Gastrocnemius medialis (tissue), 4 donors: ENCODE measurements at regions not wholly inside any gene's neighbourhood (a gene's known extent, or its start where the extent isn't known, plus 50 kb on each side); places are given as distances from the start of the nearest gene placed in this dataset.

Experiments used
- ATAC-seq, 2 donors: fragments of 150-250 bp; one replicate each; pipeline ENCODE4 v1.9.1; 2016
- DNase-seq, 2 donors: peaks; one replicate each; pipeline ENCODE4 v3.0.0-alpha.2; 2019
- H3K27ac ChIP-seq, 4 donors: fragments of 200-600 bp; sonication (generic); 1 replicate in 1 of 4; 2 replicates in 3 of 4; pipeline ENCODE4 v1.5.1; 2016 to 2018; ENCODE audit warnings: mild to moderate bottlenecking in 2 of 4, moderate library complexity in 1 of 4
- H3K27me3 ChIP-seq, 3 donors: fragments of 200-600 bp; sonication (generic) in 2 of 3; 1 replicate in 1 of 3; 2 replicates in 2 of 3; pipeline versions ENCODE4 v1.5.1 to v1.6.0; 2016 to 2019; ENCODE audit warnings: mild to moderate bottlenecking in 1 of 3, moderate library complexity in 1 of 3
- H3K36me3 ChIP-seq, 2 donors: fragments of 200-600 bp; sonication (generic) in 1 of 2; one replicate each; pipeline ENCODE4 v1.5.1; 2017 to 2018
- H3K4me1 ChIP-seq, 2 donors: fragments of 200-600 bp; sonication (generic) in 1 of 2; one replicate each; pipeline ENCODE4 v1.5.1; 2016 to 2017; ENCODE audit warnings: mild to moderate bottlenecking in 2 of 2
- H3K4me3 ChIP-seq, 4 donors: fragments of 200-600 bp; sonication (generic) in 3 of 4; 1 replicate in 1 of 4; 2 replicates in 3 of 4; pipeline ENCODE4 v1.5.1; 2016 to 2019; ENCODE audit warnings: mild to moderate bottlenecking in 2 of 4
- H3K9me3 ChIP-seq, 3 donors: fragments of 200-600 bp; sonication (generic) in 2 of 3; 1 replicate in 1 of 3; 2 replicates in 2 of 3; pipeline ENCODE4 v1.5.1; 2016 to 2019
- POLR2A ChIP-seq, 2 donors: fragments of 450-650 bp; IDR thresholded peaks; one replicate each; pipeline ENCODE4 v1.6.1; 2017; ENCODE audit warnings: antibody characterized with exemption in 2 of 2, mild to moderate bottlenecking in 2 of 2, moderate library complexity in 2 of 2
- in situ Hi-C, 4 donors: fragments of 200-750 bp; cut with MboI; loops; one replicate each; pipeline versions ENCODE4 v1.15.0 to v1.8.0; 2017; ENCODE audit warnings: low sequenced_read_pairs in 4 of 4
- intact Hi-C: fragments of 100-400 bp; cut with DNase I; formaldehyde crosslinking; loops from one replicate; pipeline ENCODE4 v1.15.1; 2023; ENCODE audit warnings: low total_unique reads
- TF ChIP-seq, protein P1 (sequence below), 5 experiments: fragments of 450-650 bp in 3 of 5; fragments of 200-600 bp in 2 of 5; sonication (generic) in 2 of 5; IDR thresholded peaks in 4 of 5; conservative IDR thresholded peaks in 1 of 5; 1 replicate in 4 of 5; 2 replicates in 1 of 5; pipeline ENCODE4 v1.5.1; 2016 to 2019; ENCODE audit warnings: antibody characterized with exemption in 5 of 5, mild to moderate bottlenecking in 3 of 5, moderate library complexity in 3 of 5

DNA sequence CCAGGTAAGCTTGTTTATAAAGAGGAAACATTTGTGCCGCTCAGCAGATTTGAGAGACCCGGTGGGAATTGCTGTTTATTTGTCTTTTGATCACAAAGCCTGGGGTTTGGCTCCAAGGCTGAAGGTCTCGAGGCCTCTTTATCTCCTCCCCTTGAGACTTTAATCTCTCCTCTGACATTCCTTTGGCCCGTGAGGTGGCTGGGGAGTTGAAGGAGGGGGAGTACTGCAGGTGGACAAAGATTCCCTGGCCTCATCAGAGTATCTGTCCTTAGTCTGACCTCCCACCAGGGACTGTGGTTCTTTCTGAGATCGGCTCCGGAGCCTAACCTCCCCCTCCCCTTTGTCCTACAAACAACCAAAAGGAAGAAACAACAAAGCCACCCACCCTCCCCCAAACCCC is 216.5 kb downstream of the MID1IP1 start:
- no peak overlapping the region for H3K4me3 ChIP-seq
- intact Hi-C loops (no loop called here), in situ Hi-C loops (no loop called here)
- H3K9me3 ChIP-seq = no peaks in the 10 kb centered on the region
- no peak overlapping the region for H3K27ac ChIP-seq
- no peak for DNase-seq
- ATAC-seq = no peak
- no peaks in the 10 kb centered on the region for H3K4me1 ChIP-seq
- TF ChIP-seq, protein P1, sequence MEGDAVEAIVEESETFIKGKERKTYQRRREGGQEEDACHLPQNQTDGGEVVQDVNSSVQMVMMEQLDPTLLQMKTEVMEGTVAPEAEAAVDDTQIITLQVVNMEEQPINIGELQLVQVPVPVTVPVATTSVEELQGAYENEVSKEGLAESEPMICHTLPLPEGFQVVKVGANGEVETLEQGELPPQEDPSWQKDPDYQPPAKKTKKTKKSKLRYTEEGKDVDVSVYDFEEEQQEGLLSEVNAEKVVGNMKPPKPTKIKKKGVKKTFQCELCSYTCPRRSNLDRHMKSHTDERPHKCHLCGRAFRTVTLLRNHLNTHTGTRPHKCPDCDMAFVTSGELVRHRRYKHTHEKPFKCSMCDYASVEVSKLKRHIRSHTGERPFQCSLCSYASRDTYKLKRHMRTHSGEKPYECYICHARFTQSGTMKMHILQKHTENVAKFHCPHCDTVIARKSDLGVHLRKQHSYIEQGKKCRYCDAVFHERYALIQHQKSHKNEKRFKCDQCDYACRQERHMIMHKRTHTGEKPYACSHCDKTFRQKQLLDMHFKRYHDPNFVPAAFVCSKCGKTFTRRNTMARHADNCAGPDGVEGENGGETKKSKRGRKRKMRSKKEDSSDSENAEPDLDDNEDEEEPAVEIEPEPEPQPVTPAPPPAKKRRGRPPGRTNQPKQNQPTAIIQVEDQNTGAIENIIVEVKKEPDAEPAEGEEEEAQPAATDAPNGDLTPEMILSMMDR (IDR thresholded peaks at IDR 0.05 in 4 of 5, conservative IDR thresholded peaks at IDR 0.05 in 1 of 5) = no peak
- TF ChIP-seq POLR2A (IDR thresholded peaks at IDR 0.05) = no peak
- H3K27me3 ChIP-seq = no peaks in the 10 kb centered on the region
- no peaks in the 10 kb centered on the region for H3K36me3 ChIP-seq

DNA sequence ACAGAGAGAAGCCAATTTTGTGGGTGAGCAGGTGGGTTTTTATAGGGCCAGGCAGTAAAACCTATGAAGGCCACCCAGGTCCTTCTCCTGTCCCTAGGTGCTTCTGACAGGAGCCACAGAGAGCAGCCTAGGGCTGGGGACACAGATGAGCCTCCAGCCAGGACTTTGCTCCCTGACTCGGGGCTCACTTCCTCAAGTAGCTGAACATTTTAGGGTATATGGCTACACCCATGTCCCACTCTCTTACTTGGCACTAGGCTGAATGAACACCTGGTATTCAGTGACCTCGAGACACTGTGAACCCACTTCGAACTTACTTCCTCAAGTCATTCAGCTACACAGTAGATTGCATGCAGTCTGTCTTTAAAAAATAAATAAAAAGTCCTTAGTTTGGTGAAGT is 217.3 kb downstream of the MID1IP1 start:
- DNase-seq = no peak
- in situ Hi-C loops = no loop called here
- no peak for ATAC-seq

DNA sequence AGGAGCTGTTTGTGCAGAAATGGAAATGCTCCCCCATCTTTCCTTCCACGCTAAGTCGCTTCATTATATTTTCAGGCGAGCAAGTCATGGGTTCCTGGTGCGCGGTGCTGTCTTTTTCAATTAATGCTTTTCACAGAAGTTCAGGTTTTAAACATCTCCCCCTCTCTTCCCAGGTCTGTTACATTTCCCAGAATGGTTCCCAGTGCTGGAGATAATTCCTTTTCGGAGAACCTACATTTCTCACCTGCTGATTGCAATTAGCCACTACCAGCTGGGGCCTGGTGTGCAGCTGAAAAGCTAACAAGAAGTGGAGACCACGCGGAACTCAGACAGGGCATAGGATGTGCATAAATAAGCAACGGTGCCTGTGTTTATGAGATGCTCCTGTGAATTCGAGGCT is 217.8 kb downstream of the MID1IP1 start:
- Histone ChIP-seq H3K4me3 (no peak overlapping the region), H3K27ac (no peak overlapping the region), H3K36me3 (no peaks in the 10 kb centered on the region), H3K9me3 (no peaks in the 10 kb centered on the region), H3K4me1 (no peaks in the 10 kb centered on the region), H3K27me3 (no peaks in the 10 kb centered on the region)
- in situ Hi-C loops (no loop called here), intact Hi-C loops (no loop called here)
- TF ChIP-seq, protein P1 (IDR thresholded peaks at IDR 0.05 in 4 of 5, conservative IDR thresholded peaks at IDR 0.05 in 1 of 5) = no peak
- no peak for TF ChIP-seq POLR2A (IDR thresholded peaks at IDR 0.05)
- DNase-seq = no peak
- no peak for ATAC-seq

More for the DNA sequence above, 217.3 kb downstream of the MID1IP1 start:
- intact Hi-C loops = no loop called here
- Histone ChIP-seq H3K36me3 (no peaks in the 10 kb centered on the region), H3K4me3 (no peak overlapping the region), H3K4me1 (no peaks in the 10 kb centered on the region), H3K27ac (no peak overlapping the region), H3K27me3 (no peaks in the 10 kb centered on the region), H3K9me3 (no peaks in the 10 kb centered on the region)
- TF ChIP-seq, protein P1 (IDR thresholded peaks at IDR 0.05 in 4 of 5, conservative IDR thresholded peaks at IDR 0.05 in 1 of 5) = no peak
- no peak for TF ChIP-seq POLR2A (IDR thresholded peaks at IDR 0.05)

DNA sequence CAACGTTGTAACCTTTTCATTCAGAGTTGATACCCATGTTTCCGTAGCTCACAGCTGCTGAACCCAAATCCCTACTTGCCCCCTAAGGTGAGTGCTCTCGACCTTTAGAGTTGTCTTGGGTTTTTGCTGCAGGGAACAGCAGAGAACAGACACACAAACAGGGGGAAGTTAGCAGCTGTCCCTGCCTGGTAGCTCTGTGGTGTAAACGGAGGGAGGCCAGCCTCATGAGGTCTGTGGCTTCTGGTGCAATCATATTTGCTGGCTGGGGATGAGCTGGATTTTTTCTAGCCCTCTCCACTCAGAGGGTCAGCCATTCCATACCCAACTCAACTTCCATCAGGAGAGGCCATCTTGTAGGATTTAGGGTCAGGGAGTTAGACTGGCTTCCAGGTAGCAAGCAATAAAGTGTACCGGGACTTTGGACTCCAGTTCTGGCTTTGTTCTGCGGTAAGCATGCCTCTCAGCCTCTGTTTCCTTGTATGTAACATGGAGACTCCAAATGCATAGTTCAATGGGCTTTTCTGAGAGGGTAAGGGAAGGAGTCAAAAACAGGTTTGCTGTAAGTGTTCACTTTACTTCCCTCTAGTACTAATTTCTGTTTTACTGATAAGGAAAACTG is 218.9 kb downstream of the MID1IP1 start:
- ATAC-seq = no peak
- H3K9me3 ChIP-seq = no peaks in the 10 kb centered on the region
- no peak overlapping the region for H3K27ac ChIP-seq
- in situ Hi-C loops (no loop called here), intact Hi-C loops (no loop called here)
- H3K4me1 ChIP-seq = no peaks in the 10 kb centered on the region
- H3K4me3 ChIP-seq = no peak overlapping the region
- DNase-seq = no peak
- H3K36me3 ChIP-seq = no peaks in the 10 kb centered on the region
- no peaks in the 10 kb centered on the region for H3K27me3 ChIP-seq
- no peak for TF ChIP-seq POLR2A (IDR thresholded peaks at IDR 0.05)
- TF ChIP-seq, protein P1 (IDR thresholded peaks at IDR 0.05 in 4 of 5, conservative IDR thresholded peaks at IDR 0.05 in 1 of 5) = no peak

DNA sequence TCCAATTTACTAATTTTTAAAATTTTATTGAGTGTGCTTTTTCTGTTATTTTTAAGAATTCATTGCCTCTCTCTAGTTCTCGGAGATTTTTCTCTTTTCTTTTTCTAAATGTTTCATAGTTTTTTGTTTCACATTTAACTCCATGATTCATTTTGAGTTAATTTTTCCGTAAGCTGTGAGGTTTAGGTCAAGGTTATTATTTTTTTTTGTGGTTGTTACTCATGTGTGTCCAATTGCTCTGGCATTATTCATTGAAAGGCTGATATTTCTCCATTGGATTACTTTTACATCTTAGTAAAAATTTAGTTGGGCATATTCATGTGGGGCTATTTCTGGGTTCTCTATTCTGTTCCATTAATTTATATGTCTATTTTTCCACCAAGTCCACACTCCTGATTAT is 220.8 kb downstream of the MID1IP1 start:
- in situ Hi-C loops = no loop called here
- TF ChIP-seq POLR2A (IDR thresholded peaks at IDR 0.05) = no peak
- TF ChIP-seq, protein P1 (IDR thresholded peaks at IDR 0.05 in 4 of 5, conservative IDR thresholded peaks at IDR 0.05 in 1 of 5) = no peak

More for the DNA sequence above, 220.8 kb downstream of the MID1IP1 start:
- no peaks in the 10 kb centered on the region for H3K36me3 ChIP-seq
- H3K27ac ChIP-seq = no peak overlapping the region
- H3K4me1 ChIP-seq = no peaks in the 10 kb centered on the region
- no peaks in the 10 kb centered on the region for H3K27me3 ChIP-seq
- no peaks in the 10 kb centered on the region for H3K9me3 ChIP-seq
- intact Hi-C loops = no loop called here
- no peak overlapping the region for H3K4me3 ChIP-seq
- DNase-seq (no peak), ATAC-seq (no peak)
